DOHH2 (cell line): ENCODE measurements at regions not wholly inside any gene's neighbourhood (a gene's known extent, or its start where the extent isn't known, plus 50 kb on each side); places are given as distances from the start of the nearest gene placed in this dataset.

Experiments
- H3F3A ChIP-seq: fragments of 200-600 bp; sonication (generic), shearing (Covaris generic); 2 replicates; pipeline ENCODE4 v1.6.0; 2016; ENCODE audit warnings: antibody characterized with exemption, mild to moderate bottlenecking; ENCODE audit not compliant: control insufficient read depth, insufficient read depth
- H3K27ac ChIP-seq: fragments of 200-600 bp; sonication (generic); 2 replicates; pipeline ENCODE4 v1.5.1; 2014; ENCODE audit warnings: low read depth, mild to moderate bottlenecking, low read length, moderate library complexity
- H3K27me3 ChIP-seq: fragments of 200-600 bp; sonication (generic); 2 replicates; pipeline ENCODE4 v1.6.1; 2014; ENCODE audit warnings: mild to moderate bottlenecking, low read length, mixed read lengths; ENCODE audit not compliant: control insufficient read depth
- H3K36me3 ChIP-seq: fragments of 200-600 bp; sonication (generic); 2 replicates; pipeline ENCODE4 v1.6.1; 2014; ENCODE audit warnings: mild to moderate bottlenecking, low read length, moderate library complexity, mixed read lengths; ENCODE audit not compliant: control insufficient read depth
- H3K4me1 ChIP-seq: fragments of 200-600 bp; sonication (generic); 2 replicates; pipeline ENCODE4 v1.6.1; 2014; ENCODE audit warnings: mild to moderate bottlenecking, low read length, mixed read lengths; ENCODE audit not compliant: control insufficient read depth
- H3K4me2 ChIP-seq: fragments of 200-600 bp; sonication (generic); 2 replicates; pipeline ENCODE4 v1.6.0; 2014; ENCODE audit warnings: mild to moderate bottlenecking, low read length, moderate library complexity
- H3K4me3 ChIP-seq: fragments of 200-600 bp; sonication (generic); 2 replicates; pipeline ENCODE4 v1.5.1; 2014; ENCODE audit warnings: mild to moderate bottlenecking, low read length, mixed read lengths
- H3K79me2 ChIP-seq: fragments of 200-600 bp; sonication (generic); 2 replicates; pipeline ENCODE4 v1.6.1; 2014; ENCODE audit warnings: mild to moderate bottlenecking, low read length, mixed read lengths; ENCODE audit not compliant: control insufficient read depth
- H3K9me2 ChIP-seq: fragments of 200-600 bp; sonication (generic); replicated peaks from 2 replicates; pipeline ENCODE4 v1.6.1; 2014; ENCODE audit warnings: mild to moderate bottlenecking, low read length, mixed read lengths; ENCODE audit not compliant: control insufficient read depth
- H3K9me3 ChIP-seq: fragments of 200-600 bp; sonication (generic); 2 replicates; pipeline ENCODE4 v1.6.1; 2014; ENCODE audit warnings: antibody characterized with exemption, low read length, mixed read lengths; ENCODE audit not compliant: control insufficient read depth, insufficient read depth
- H4K20me1 ChIP-seq: fragments of 200-600 bp; sonication (generic); 2 replicates; pipeline ENCODE4 v1.6.0; 2014; ENCODE audit warnings: low read depth, mild to moderate bottlenecking, antibody characterized with exemption, low read length, moderate library complexity; ENCODE audit not compliant: control insufficient read depth, insufficient read depth
- EZH2phosphoT487 ChIP-seq: fragments of 200-600 bp; sonication (generic); IDR thresholded peaks from 2 replicates; pipeline ENCODE4 v1.6.1; 2017; ENCODE audit warnings: borderline replicate concordance, mild to moderate bottlenecking, antibody characterized with exemption, low read length, moderate library complexity, mixed read lengths
- TF ChIP-seq, protein P1 (sequence below): fragments of 200-600 bp; sonication (generic); IDR thresholded peaks from one replicate; pipeline ENCODE4 v1.5.1; 2014; ENCODE audit warnings: antibody characterized with exemption, mild to moderate bottlenecking, low read depth, low read length; ENCODE audit not compliant: poor library complexity, severe bottlenecking

DNA sequence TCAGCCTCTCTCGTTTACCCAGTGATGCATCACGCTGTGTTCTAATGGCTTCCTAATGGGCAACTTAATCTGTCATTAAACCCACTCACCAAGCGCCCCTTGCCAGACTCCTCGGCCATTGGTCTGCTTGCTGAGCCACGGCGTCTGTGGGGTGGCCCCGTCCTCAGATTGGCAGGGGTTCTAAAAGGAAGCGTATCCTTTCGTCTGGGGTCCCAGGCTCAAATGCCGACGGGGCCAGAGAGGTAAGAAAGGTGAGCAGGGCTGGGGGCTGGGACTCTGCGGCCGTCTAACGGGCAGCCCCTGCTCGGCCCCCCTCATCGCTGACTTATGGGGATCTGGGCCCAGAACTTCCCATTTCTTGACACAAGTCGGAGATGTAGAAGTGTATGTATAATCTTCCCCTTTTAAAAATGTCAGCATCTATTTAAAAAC is 315.1 kb upstream of the PROK2 start:
- Histone ChIP-seq H3K4me1 (peaks cover 88% of the 10 kb centered on the region), H3K4me3 (peak overlapping the region; percentile 84)

DNA sequence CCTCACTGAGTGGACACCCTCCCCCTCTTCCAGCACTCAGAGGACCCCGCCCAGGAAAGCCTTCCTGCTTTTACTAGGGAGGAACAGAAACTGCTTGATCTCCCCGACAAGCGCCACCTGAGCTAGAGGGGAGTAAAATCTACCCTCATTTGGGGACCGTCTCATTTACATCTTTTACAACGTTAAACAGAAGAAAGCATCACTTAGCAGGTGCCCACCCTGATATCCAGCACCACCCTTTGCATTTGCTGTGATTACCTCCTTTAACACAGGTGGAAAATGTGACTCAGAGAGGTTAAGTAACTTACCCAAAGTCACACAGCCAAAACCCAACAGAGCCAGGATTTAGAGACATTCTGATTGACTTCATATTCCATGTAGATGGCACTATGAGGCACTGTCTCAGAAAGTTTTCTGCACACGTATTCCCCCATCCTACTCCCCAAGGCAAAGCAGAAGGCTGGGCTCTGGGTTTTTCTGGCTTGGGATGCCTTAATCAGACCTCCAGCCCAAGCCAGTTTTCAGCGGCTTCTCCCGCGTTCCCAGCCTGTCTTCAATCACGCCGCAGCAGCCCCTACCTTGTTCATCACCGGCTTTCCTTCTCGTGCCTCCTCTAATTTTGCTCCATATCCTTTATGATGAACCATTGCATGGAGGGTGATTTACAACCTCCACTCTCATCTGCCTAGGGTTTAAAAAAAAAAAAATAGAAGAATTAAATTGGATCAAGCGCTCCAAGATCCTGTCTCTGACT is 314.6 kb upstream of the PROK2 start:
- no peaks in the 10 kb centered on the region for H3K27me3 ChIP-seq
- peak overlapping the region; percentile 84 for H3K4me3 ChIP-seq
- H3K36me3 ChIP-seq, result peaks cover 32% of the 10 kb centered on the region
- peak overlapping the region; percentile 99 for H3K4me2 ChIP-seq
- no peaks in the 10 kb centered on the region for H3K9me2 ChIP-seq
- TF ChIP-seq EZH2phosphoT487, result no peak
- TF ChIP-seq, protein P1, sequence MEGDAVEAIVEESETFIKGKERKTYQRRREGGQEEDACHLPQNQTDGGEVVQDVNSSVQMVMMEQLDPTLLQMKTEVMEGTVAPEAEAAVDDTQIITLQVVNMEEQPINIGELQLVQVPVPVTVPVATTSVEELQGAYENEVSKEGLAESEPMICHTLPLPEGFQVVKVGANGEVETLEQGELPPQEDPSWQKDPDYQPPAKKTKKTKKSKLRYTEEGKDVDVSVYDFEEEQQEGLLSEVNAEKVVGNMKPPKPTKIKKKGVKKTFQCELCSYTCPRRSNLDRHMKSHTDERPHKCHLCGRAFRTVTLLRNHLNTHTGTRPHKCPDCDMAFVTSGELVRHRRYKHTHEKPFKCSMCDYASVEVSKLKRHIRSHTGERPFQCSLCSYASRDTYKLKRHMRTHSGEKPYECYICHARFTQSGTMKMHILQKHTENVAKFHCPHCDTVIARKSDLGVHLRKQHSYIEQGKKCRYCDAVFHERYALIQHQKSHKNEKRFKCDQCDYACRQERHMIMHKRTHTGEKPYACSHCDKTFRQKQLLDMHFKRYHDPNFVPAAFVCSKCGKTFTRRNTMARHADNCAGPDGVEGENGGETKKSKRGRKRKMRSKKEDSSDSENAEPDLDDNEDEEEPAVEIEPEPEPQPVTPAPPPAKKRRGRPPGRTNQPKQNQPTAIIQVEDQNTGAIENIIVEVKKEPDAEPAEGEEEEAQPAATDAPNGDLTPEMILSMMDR, result no peak
- H4K20me1 ChIP-seq, result no peaks in the 10 kb centered on the region
- H3K9me3 ChIP-seq, result no peaks in the 10 kb centered on the region
- H3K4me1 ChIP-seq, result peaks cover 91% of the 10 kb centered on the region
- H3K27ac ChIP-seq, result peak overlapping the region; percentile 99
- H3F3A ChIP-seq, result peaks cover 55% of the 10 kb centered on the region
- peaks cover 42% of the 10 kb centered on the region for H3K79me2 ChIP-seq

More for the DNA sequence above, 315.1 kb upstream of the PROK2 start:
- peaks cover 36% of the 10 kb centered on the region for H3K79me2 ChIP-seq
- peaks cover 27% of the 10 kb centered on the region for H3K36me3 ChIP-seq
- TF ChIP-seq EZH2phosphoT487, result no peak
- TF ChIP-seq, protein P1, result no peak
- H3K9me2 ChIP-seq, result no peaks in the 10 kb centered on the region
- H3F3A ChIP-seq, result peaks cover 51% of the 10 kb centered on the region
- no peaks in the 10 kb centered on the region for H4K20me1 ChIP-seq
- peak overlapping the region; percentile 99 for H3K27ac ChIP-seq
- H3K4me2 ChIP-seq, result peak overlapping the region; percentile 99
- no peaks in the 10 kb centered on the region for H3K27me3 ChIP-seq
- H3K9me3 ChIP-seq, result no peaks in the 10 kb centered on the region

DNA sequence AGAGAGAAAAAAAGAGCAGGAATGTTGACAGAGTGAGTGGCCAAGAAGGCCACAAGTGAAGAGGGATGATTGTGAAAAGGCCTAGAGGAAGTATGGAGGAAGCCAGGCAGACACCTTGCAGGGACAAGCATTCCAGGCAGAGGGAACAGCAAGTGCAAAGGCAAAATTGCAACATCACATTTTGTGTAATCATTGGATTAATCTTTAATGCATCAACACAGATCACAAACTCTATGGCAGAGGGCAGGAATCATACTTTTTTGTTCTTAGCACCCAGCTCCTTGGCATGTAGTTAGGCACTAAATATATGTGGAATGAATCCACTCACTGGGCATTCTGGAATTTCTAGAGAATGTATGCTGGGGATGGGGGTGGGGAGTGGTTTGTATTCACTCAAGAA is 312.1 kb upstream of the PROK2 start:
- Histone ChIP-seq H4K20me1 (no peaks in the 10 kb centered on the region), H3K9me2 (no peaks in the 10 kb centered on the region), H3K79me2 (peaks cover 66% of the 10 kb centered on the region), H3K36me3 (peaks cover 47% of the 10 kb centered on the region), H3K4me1 (peaks cover 95% of the 10 kb centered on the region), H3K27ac (peak overlapping the region; percentile 99), H3K4me3 (peak overlapping the region; percentile 84), H3K27me3 (no peaks in the 10 kb centered on the region), H3K4me2 (peak overlapping the region; percentile 99), H3K9me3 (no peaks in the 10 kb centered on the region), H3F3A (peaks cover 70% of the 10 kb centered on the region)
- TF ChIP-seq, protein P1, result no peak
- TF ChIP-seq EZH2phosphoT487, result no peak
